ENCODE measurements at regions not wholly inside any gene's neighbourhood (a gene's known extent, or its start where the extent isn't known, plus 50 kb on each side); places are given as distances from the start of the nearest gene placed in this dataset.

DNA sequence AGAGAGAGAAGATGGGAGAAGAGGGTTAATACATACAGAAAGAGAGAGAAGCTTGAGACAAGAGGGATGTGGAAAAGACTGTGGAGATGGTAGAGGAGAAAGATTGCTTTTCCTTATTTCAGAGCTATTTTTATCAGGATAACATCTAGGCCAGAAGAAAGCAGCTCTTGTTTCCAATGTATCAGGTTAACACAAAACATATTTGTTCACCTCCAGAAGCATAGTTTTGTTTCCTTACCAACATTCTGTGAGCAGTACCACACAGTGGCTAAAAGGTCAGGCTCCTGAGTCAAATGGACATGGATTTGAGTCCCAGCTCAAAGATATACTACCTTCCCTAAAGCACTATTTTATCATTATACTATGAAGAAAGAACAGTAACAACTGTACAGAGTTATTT lies 185.5 kb downstream of the DUSP10 start:
- H3K4me3 ChIP-seq (ENCODE audit: low read length), result no peak overlapping the region

DNA sequence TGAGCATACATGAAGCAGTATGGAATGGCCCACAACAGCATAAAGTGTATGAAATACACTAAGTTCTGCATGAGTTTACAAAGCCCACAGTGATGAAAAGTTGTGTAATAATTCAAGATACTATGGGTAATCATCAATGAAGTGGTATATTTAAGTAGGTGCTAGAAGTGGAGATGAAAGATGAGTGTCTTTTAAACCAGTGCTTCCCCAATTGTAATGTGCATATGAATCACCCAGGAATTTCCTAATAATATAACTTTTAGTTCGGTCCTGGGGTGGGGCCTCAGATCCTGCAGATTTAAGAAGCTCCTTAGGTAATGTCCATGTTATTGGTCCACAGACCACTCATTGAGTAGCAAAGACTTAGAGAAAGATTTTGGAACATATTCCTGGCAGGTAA lies 184.9 kb downstream of the DUSP10 start:
- H3K36me3 ChIP-seq (ENCODE audit: control insufficient read depth, insufficient read depth, low read length), result no peaks in the 10 kb centered on the region

More for the DNA sequence above, 185.5 kb downstream of the DUSP10 start:
- no peaks in the 10 kb centered on the region for H3K36me3 ChIP-seq (ENCODE audit: control insufficient read depth, insufficient read depth, low read length)
- H3K4me1 ChIP-seq (ENCODE audit: control insufficient read depth, insufficient read depth, low read length), result peaks cover 3% of the 10 kb centered on the region
- no peak overlapping the region for H3K27ac ChIP-seq (ENCODE audit: low read depth, low read length)
- no peak overlapping the region for H3K9ac ChIP-seq (ENCODE audit: low read length)
- H3K27me3 ChIP-seq (ENCODE audit: control insufficient read depth, insufficient read depth, low read length), result no peaks in the 10 kb centered on the region

DNA sequence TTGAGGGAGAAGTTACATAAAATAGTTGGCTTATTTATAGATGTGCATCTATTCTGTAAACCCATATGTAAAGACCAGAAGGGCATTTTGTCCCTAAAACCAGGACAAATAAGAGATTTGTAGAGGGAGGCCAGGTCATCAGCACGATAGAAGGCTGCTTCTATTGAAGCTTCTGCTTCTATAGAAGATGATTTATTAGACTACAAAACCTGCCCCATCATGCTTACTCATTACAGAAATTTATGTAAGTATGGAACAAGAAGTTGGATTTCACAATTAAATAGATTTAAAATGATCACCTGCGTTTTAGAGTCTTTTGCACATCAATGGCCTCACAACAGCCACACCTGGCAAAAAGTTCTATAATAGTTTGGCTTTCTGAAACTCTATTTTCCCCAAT lies 183.5 kb downstream of the DUSP10 start:
- H3K27me3 ChIP-seq (ENCODE audit: control insufficient read depth, insufficient read depth, low read length), result no peaks in the 10 kb centered on the region
- H3K4me1 ChIP-seq (ENCODE audit: control insufficient read depth, insufficient read depth, low read length), result peaks cover 3% of the 10 kb centered on the region
- no peaks in the 10 kb centered on the region for H3K36me3 ChIP-seq (ENCODE audit: control insufficient read depth, insufficient read depth, low read length)
- no peak overlapping the region for H3K9ac ChIP-seq (ENCODE audit: low read length)
- no peak overlapping the region for H3K4me3 ChIP-seq (ENCODE audit: low read length)
- H3K27ac ChIP-seq (ENCODE audit: low read depth, low read length), result no peak overlapping the region

More for the DNA sequence above, 184.9 kb downstream of the DUSP10 start:
- Histone ChIP-seq H3K27ac (ENCODE audit: low read depth, low read length) (no peak overlapping the region), H3K4me3 (ENCODE audit: low read length) (no peak overlapping the region), H3K9ac (ENCODE audit: low read length) (no peak overlapping the region), H3K27me3 (ENCODE audit: control insufficient read depth, insufficient read depth, low read length) (no peaks in the 10 kb centered on the region), H3K4me1 (ENCODE audit: control insufficient read depth, insufficient read depth, low read length) (peaks cover 3% of the 10 kb centered on the region)

DNA sequence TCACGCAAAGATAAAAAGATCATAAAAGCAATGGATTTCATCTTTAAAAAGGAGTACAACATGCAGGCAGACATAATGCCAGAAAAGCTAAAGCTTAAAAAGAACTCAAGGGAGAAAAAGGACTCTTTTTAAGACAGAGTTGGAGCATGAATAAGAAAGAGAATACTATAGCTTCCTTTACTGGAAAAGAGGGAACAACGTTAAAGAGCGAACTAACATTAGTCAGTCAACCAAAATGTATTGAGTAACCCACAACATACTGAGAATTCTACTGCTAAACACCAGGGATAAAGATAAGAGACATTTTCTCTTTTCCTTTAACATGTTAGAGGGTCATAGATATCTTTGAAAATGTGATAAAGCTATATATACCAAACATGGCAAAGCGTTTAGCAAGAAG lies 182.0 kb downstream of the DUSP10 start:
- Histone ChIP-seq H3K27ac (ENCODE audit: low read depth, low read length) (no peak overlapping the region), H3K4me3 (ENCODE audit: low read length) (no peak overlapping the region), H3K36me3 (ENCODE audit: control insufficient read depth, insufficient read depth, low read length) (no peaks in the 10 kb centered on the region), H3K4me1 (ENCODE audit: control insufficient read depth, insufficient read depth, low read length) (peaks cover 3% of the 10 kb centered on the region), H3K27me3 (ENCODE audit: control insufficient read depth, insufficient read depth, low read length) (no peaks in the 10 kb centered on the region), H3K9ac (ENCODE audit: low read length) (no peak overlapping the region)

DNA sequence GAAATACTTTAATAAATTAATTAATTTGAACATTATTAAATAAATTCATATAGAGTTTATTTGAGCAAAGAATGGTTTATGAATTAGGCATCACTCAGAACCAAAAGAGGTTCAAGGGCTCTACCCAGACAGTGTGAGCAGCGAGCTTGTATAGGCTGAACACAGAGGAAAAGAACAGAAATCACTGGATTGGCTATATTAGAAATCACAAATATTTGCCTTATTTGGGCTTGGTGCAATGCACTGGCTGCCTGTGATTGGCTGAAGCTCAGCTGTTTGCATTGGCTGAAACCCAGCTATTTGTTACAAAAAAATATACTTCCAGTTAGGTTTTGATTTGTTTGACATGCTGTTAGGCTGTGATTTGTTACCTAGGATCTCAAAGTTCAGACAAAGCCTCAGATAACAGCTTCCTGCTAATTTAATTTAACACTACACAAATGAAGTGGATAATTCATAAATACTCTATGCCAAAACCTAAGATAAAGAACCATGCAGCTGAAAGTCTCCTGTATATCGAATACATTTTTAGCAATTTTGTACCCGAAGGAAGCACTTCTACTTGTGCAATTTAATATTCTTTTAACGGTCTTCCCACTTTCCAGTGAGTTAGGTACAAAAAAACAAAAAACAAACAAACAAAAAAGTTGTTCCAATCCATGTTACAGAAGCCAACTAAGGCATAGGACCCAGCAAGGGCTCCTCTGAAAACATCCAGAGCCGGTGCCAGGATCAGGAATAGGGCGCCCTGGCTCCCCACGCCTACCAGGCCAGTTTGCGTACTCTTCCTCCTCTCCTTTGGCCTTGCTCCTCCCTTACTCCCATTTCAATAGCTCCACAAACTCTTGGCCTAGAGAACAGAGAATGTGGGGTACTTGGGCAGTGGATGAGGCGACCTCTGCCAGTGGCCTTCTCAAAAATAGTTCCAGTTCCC lies 179.1 kb downstream of the DUSP10 start:
- Histone ChIP-seq H3K4me3 (ENCODE audit: low read length) (no peak overlapping the region), H3K36me3 (ENCODE audit: control insufficient read depth, insufficient read depth, low read length) (no peaks in the 10 kb centered on the region), H3K27ac (ENCODE audit: low read depth, low read length) (no peak overlapping the region), H3K27me3 (ENCODE audit: control insufficient read depth, insufficient read depth, low read length) (no peaks in the 10 kb centered on the region), H3K9ac (ENCODE audit: low read length) (no peak overlapping the region), H3K4me1 (ENCODE audit: control insufficient read depth, insufficient read depth, low read length) (no peaks in the 10 kb centered on the region)

DNA sequence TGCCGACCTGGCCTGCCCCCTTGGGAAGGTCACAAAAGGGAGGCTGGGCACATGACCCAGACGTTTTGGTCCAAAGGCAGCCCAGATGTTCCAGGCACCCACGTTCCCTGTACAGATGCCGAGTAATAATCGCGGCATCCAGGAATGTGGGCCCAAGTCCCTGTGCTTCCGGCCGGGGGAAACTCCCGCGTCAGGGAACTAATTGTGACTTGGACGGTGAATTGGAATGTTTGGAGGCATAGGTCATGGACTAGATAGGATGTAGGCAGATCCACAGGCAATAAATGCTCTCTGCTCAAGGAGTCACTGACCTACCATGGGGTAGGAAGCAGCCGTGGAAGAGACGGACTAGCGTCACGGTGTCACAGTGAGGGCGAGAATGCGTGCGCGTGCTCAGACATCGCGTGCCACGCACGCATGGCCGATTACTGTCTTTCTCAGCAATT lies 178.4 kb downstream of the DUSP10 start:
- Histone ChIP-seq H3K27me3 (ENCODE audit: control insufficient read depth, insufficient read depth, low read length) (no peaks in the 10 kb centered on the region), H3K36me3 (ENCODE audit: control insufficient read depth, insufficient read depth, low read length) (no peaks in the 10 kb centered on the region), H3K9ac (ENCODE audit: low read length) (no peak overlapping the region), H3K27ac (ENCODE audit: low read depth, low read length) (no peak overlapping the region), H3K4me1 (ENCODE audit: control insufficient read depth, insufficient read depth, low read length) (no peaks in the 10 kb centered on the region), H3K4me3 (ENCODE audit: low read length) (no peak overlapping the region)

DNA sequence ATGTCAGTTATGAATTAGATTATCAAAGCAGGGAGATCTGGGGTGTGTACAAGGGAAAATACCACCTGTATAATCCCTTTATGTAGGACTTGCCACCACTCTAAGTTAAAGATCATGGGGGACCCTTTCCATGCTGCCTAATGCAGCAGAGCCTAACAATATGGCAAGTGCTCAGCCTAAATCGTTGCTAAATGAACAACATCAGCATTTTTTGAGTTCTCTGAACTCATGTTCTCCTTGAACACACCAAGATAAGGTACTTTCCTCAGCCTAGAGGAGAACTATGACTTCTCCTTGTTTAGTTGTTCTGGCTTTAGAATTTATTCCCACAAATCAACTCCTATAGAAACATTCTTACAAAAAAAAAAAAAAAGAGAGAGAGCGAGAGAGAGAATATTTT lies 177.0 kb downstream of the DUSP10 start:
- Histone ChIP-seq H3K4me3 (ENCODE audit: low read length) (no peak overlapping the region), H3K4me1 (ENCODE audit: control insufficient read depth, insufficient read depth, low read length) (no peaks in the 10 kb centered on the region), H3K36me3 (ENCODE audit: control insufficient read depth, insufficient read depth, low read length) (no peaks in the 10 kb centered on the region), H3K27me3 (ENCODE audit: control insufficient read depth, insufficient read depth, low read length) (no peaks in the 10 kb centered on the region), H3K27ac (ENCODE audit: low read depth, low read length) (no peak overlapping the region), H3K9ac (ENCODE audit: low read length) (no peak overlapping the region)

DNA sequence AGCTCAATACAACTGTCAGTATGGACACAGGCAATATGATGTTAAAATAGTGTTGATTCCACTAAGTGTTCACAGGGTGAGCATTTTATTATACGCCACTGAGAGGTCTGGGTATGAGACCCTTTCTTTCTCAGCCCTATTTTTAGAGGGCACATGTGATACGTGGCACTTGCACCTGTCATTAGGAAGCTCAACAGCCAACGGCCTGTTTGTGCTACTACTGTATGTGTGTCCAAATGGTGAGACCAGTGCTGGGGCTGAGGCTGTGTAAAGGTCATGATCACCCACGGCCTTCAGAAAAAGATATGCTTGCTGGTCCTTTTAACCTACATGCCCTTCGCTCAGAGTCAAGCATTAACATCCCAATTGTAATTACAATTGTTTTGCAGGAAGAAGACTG lies 176.2 kb downstream of the DUSP10 start:
- Histone ChIP-seq H3K9ac (ENCODE audit: low read length) (no peak overlapping the region), H3K4me3 (ENCODE audit: low read length) (no peak overlapping the region), H3K27ac (ENCODE audit: low read depth, low read length) (no peak overlapping the region), H3K4me1 (ENCODE audit: control insufficient read depth, insufficient read depth, low read length) (no peaks in the 10 kb centered on the region), H3K36me3 (ENCODE audit: control insufficient read depth, insufficient read depth, low read length) (no peaks in the 10 kb centered on the region), H3K27me3 (ENCODE audit: control insufficient read depth, insufficient read depth, low read length) (no peaks in the 10 kb centered on the region)

DNA sequence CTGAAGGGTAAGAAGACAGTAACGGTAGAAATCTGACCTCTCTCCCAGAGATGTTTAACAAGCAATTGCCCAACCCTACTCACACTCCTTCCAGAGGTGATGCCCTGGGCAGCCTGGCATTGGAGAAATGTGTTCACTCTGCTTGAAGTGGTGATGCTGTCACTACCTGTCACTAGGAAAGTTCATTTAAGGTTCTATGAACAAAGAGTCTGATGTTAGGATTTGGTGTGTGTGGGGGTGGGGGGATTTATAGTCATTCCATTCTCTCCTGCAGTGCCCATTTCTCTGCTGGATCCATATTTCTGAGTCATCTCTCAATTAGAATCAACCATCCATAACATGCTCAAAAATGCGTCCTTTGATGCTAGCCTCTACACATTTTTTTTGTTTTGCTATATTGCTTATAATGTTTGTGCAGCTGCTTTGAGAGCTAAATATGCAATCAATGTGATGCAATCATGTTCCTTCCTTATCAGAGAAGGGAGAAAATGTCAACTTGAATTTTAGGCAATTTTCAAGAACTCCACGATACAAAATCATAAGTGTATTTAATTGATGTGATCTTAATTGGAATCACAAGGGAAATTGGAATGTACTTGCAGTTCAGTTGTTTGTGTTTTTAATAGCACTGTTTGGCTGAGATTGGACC lies 173.9 kb downstream of the DUSP10 start:
- Histone ChIP-seq H3K4me1 (ENCODE audit: control insufficient read depth, insufficient read depth, low read length) (no peaks in the 10 kb centered on the region), H3K27ac (ENCODE audit: low read depth, low read length) (no peak overlapping the region), H3K9ac (ENCODE audit: low read length) (no peak overlapping the region), H3K27me3 (ENCODE audit: control insufficient read depth, insufficient read depth, low read length) (no peaks in the 10 kb centered on the region), H3K36me3 (ENCODE audit: control insufficient read depth, insufficient read depth, low read length) (no peaks in the 10 kb centered on the region), H3K4me3 (ENCODE audit: low read length) (no peak overlapping the region)

DNA sequence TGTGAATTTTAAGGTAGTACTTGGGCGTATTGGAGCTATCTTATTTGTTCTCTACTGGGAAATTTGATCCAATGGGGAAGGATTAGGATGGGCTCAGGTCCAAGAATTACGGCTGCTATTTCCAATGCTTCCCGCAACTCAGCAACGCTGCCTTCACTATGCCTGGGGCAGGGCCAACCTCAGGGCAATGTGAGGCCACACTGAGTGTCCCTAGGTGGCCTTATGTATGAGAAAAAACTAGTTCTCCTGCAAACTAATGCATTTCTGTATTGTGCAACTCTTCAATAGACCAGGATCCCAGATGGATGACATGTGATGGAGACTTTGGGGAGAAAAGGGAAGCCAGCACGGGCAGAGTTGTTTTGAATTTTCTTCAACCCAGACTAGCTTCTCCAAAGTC lies 168.1 kb downstream of the DUSP10 start:
- H3K36me3 ChIP-seq (ENCODE audit: control insufficient read depth, insufficient read depth, low read length), result no peaks in the 10 kb centered on the region
- no peak overlapping the region for H3K9ac ChIP-seq (ENCODE audit: low read length)
- no peak overlapping the region for H3K27ac ChIP-seq (ENCODE audit: low read depth, low read length)
- H3K4me3 ChIP-seq (ENCODE audit: low read length), result no peak overlapping the region
- H3K4me1 ChIP-seq (ENCODE audit: control insufficient read depth, insufficient read depth, low read length), result no peaks in the 10 kb centered on the region
- H3K27me3 ChIP-seq (ENCODE audit: control insufficient read depth, insufficient read depth, low read length), result no peaks in the 10 kb centered on the region

DNA sequence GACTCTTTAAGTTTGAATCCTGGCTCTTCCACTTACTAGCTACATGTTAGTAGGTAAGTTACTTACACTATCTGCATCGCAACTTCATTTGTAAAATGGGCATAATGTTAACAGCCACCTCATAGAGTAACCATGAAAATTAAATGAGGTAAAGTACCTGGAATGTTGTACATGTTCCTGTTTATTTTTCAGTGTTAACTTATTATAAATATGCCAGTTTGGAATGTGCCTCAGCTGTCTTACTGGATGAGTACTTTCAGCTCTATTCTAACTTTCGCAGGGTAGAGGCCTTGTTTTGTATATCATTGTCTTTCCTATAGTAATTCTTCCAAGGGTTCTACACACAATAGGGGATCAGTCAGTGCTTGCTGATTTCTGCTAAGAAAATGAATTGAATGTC lies 167.4 kb downstream of the DUSP10 start:
- Histone ChIP-seq H3K4me1 (ENCODE audit: control insufficient read depth, insufficient read depth, low read length) (no peaks in the 10 kb centered on the region), H3K27me3 (ENCODE audit: control insufficient read depth, insufficient read depth, low read length) (no peaks in the 10 kb centered on the region), H3K27ac (ENCODE audit: low read depth, low read length) (no peak overlapping the region), H3K36me3 (ENCODE audit: control insufficient read depth, insufficient read depth, low read length) (no peaks in the 10 kb centered on the region), H3K4me3 (ENCODE audit: low read length) (no peak overlapping the region), H3K9ac (ENCODE audit: low read length) (no peak overlapping the region)

DNA sequence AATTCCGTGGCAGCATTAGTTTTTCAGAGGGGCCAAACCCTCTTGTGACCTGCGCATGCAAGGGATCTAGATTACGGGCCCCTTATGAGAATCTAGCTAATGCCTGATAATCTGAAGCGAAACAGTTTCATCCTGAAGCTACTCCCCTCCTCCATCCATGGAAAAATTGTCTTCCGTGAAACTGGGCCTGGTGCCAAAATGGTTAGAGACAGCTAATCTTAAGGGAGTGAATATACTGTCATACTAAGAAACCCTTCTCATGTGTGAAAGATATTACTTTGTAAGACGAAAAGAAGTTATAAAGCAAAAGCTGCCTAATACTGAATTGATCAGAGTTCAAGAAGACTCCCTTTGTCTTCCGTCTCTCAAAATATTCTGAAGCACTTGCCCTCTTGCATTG lies 166.3 kb downstream of the DUSP10 start:
- H3K9ac ChIP-seq (ENCODE audit: low read length), result no peak overlapping the region
- no peak overlapping the region for H3K27ac ChIP-seq (ENCODE audit: low read depth, low read length)
- H3K4me1 ChIP-seq (ENCODE audit: control insufficient read depth, insufficient read depth, low read length), result no peaks in the 10 kb centered on the region
- H3K27me3 ChIP-seq (ENCODE audit: control insufficient read depth, insufficient read depth, low read length), result no peaks in the 10 kb centered on the region
- H3K36me3 ChIP-seq (ENCODE audit: control insufficient read depth, insufficient read depth, low read length), result no peaks in the 10 kb centered on the region
- no peak overlapping the region for H3K4me3 ChIP-seq (ENCODE audit: low read length)

DNA sequence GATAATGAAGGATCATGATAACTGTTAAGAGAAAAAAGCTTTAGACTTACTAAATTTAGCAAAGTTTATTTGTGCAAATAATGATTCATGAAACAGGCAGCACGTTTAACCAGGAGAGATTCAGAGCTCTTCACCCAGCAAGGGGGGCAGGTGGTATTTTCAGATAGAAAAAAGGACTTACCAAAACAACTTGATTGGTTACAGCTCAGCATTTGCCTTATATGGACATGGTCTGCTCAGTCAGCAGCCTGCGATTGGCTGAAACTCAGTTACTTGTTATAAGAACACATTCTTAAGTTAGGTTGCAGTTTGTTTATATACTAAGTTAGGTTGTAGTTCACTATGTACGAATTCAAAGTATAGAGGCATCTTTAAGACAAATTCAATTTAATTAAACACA lies 165.6 kb downstream of the DUSP10 start:
- Histone ChIP-seq H3K36me3 (ENCODE audit: control insufficient read depth, insufficient read depth, low read length) (no peaks in the 10 kb centered on the region), H3K9ac (ENCODE audit: low read length) (no peak overlapping the region), H3K27me3 (ENCODE audit: control insufficient read depth, insufficient read depth, low read length) (no peaks in the 10 kb centered on the region), H3K27ac (ENCODE audit: low read depth, low read length) (no peak overlapping the region), H3K4me3 (ENCODE audit: low read length) (no peak overlapping the region), H3K4me1 (ENCODE audit: control insufficient read depth, insufficient read depth, low read length) (no peaks in the 10 kb centered on the region)

Data from rectal smooth muscle tissue (tissue), 1 donor.